Stimulated activated CD8-positive, alpha-beta memory T cell treated with anti-CD3 and anti-CD28 coated beads, Interleukin-4, amount 100 ng/mL, for 1 hour (primary cell): ENCODE measurements at regions not wholly inside any gene's neighbourhood (a gene's known extent, or its start where the extent isn't known, plus 50 kb on each side); places are given as distances from the start of the nearest gene placed in this dataset.
"Not testable (repeated sequence)": the region's sequence is repeated elsewhere in the genome, so short reads cannot be mapped to it uniquely, and the experiment has no call there.

Experiments used
- DNase-seq, 2 donors: peaks; one replicate each; pipeline ENCODE4 v3.0.0-alpha.2; 2020; ENCODE audit warnings: low read depth in 2 of 2, low spot score in 1 of 2

DNA sequence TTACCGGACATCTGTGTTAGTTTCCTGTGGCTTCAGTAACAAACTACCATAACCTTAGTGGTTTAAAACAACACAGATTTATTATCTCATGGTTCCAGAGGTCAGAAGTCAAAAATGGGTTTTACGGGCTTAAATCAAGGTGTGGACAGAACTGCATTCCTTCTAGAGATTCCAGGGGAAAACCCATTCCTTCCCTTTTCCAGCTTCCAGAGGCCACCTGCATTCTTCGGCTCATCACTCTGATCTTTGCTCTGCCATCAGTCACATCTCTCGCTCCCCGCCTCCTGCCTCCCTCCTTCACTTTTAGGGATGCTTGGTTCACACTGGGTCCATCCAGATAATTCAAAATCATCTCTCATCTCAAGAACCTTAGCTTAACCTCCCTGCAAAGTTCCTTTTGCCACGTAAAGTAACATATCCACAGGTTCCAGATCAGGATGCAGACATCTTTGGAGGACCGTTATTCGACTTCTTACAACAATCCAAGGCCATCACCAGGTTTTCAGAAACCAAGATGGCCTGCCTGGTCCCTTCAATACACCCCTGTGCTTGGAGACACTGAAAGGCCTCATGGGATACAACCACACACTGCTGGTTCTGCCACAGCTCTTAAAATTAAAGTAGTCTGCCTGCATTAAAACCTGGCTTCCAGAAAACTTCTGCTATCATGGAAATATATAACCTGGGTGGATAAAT lies 225.9 kb upstream of the MYO3A start:
- DNase-seq = no peak

- no peak for DNase-seq
Observed at GRCh38 chr10:25713894-25714240, 220.2 kb upstream of the MYO3A start.

GRCh38 chr10:25724241-25724640 lies 209.8 kb upstream of the MYO3A start:
- DNase-seq = no peak

DNA sequence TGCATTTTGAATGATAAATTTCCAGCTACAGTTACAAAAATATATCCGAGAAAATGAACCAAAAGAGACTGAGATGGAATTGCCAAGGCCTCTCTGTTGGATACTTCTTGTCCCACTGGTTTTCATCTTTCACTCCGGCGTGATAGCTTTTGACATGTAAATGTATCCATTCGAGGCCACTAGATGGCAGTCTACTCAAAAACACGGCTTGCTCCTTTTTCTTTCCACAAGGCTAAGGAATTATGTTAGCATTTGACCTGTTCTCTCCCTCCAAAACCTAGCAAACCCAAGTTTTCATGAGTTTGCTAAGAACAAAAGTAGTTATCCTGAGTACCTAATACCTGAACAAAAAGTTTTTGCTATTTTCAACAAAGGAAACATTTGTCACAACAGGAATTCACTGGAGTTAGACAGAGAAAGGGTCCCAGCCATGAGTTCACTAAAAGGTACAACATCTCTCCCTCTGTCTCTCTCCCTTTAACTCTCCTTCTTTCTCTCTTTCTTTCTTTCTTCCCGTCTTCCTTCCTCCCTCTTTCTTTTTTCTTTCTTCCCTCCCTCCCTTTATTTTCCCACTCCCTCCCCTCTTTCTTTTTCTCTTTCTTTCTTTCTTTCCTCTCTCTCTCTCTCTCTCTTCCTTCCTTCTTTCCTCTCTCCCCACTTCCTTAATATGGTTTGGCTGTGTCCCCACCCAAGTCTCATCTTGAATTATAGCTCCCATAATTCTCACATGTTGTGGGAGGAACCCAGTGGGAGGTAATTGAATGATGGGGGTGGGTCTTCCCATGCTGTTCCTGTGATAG lies 207.9 kb upstream of the MYO3A start:
- no peak for DNase-seq

DNA sequence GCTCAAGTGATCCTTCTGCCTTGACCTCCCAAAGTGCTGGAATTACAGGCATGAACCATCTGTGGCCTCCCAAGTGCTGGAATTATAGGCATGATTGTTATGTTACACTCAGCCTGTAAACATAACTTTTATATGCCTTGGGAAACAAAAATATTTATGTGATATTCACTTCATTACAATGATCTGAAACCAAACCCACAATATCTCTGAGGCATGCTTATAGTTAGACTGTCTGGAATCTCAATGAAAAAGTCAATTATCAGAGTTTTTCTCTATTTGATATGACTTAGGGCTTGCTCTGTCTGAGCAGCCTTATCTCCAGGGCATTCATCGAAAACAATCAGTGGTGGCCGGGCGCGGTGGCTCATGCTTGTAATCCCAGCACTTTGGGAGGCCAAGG lies 195.3 kb upstream of the MYO3A start:
- DNase-seq = no peak

DNA sequence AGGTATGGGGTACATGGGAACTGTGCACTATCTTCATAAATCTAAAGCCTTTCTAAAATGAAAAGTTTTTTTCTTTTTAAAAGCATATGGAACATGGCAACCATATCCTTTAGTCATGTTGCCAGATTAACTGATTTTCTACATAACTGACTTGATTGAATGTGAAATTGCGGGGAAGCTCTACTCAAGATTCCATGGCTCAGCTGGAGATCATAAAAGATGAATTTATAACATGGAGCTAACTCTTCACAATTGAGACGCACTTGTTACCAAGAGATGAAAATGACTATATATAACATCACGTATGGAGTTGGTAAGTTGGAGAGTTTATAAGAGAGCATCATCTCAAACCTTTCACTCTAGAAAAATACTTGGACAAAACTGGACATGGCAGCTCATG lies 190.2 kb upstream of the MYO3A start:
- DNase-seq = no peak

- no peak for DNase-seq
Observed at GRCh38 chr10:25744574-25744973, 189.5 kb upstream of the MYO3A start.

GRCh38 chr10:25745976-25746375 lies 188.1 kb upstream of the MYO3A start:
- no peak for DNase-seq

DNA sequence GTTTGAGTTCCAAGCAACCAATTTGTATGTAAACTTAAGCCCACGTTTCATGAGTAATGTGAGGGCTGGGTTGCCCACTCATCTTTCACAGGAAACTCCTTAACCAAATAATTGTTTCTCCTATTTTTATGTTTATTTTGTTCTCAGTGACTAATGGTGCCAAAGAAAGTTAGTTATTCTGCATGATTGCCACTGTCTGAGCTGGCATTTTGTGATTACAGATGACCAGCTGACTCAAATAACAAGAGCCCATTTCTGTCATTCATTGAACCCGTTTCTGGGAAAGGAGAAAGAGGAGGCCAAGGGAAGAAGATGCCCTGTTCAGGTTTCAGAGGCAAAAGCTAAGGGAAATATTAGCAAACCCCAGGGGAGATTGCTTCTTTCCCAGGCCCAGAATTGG lies 186.9 kb upstream of the MYO3A start:
- no peak for DNase-seq

- DNase-seq = no peak
Observed at GRCh38 chr10:25748509-25748908, 185.5 kb upstream of the MYO3A start.

DNA sequence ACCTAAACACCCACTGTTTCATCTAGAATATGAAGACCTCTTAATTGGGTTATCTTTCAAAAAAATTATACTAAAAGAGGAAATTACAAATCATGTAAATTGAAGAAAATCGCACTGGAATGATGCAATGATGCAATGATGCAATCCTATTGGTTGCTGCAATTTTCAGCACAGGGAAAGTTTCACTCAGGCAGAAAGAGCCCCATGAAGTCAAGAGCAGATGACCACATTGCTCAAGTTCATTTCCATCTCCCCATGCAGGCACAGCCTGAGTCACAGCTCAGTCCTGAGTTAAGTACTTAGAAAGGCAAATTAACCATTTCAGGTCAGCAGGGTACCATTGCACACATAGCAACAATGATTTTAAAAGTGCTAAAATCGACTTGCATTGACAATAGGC lies 180.3 kb upstream of the MYO3A start:
- no peak for DNase-seq

DNA sequence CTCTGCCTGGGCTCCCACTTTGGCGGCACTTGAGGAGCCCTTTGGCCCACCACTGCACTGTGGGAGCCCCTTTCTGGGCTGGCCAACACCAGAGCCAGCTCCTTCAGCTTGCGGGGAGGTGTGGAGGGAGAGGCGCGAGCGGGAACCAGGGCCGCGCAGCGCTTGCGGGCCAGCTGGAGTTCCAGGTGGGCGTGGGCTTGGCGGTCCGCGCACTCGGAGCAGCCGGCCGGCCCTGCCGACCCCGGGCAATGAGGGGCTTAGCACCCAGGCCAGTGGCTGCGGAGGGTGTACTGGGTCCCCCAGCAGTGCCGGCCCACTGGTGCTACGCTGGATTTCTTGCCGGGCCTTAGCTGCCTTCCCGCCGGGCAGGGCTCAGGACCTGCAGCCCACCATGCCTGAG lies 178.2 kb upstream of the MYO3A start:
- DNase-seq = not testable (repeated sequence)

DNA sequence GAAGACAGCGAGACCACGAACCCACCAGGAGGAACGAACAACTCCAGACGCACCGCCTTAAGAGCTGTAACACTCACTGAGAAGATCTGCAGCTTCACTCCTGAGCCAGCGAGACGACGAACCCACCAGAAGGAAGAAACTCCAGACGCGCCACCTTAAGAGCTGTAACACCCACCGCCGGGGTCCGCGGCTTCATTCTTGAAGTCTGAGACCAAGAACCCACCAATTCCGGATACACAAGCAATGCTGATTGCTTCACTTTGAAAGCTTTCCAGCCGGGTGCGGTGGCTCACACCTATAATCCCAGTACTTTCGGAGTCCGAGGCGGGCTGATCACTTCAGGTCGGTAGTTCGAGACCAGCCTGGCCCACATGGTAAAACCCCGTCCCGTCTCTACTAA lies 177.2 kb upstream of the MYO3A start:
- no peak for DNase-seq

DNA sequence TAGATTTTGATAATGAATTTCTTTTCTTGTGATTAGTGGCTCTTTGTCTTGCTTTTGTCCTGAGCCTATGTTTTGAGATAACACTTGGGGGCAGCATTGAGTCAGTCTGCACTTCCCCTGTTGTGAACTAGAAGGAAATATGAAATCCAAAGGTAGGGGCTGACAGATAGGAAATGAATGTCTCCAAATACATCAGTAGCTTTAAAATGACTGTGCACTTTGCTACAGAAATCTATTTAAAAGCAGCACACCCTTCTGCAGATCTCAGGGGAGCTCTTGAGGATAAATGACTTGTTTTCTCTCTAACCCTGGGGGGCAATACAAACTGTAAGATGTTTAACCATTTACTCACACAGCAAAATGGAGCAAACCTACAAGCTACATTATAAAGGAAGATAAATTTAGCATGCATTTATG lies 176.0 kb upstream of the MYO3A start:
- DNase-seq = no peak

DNA sequence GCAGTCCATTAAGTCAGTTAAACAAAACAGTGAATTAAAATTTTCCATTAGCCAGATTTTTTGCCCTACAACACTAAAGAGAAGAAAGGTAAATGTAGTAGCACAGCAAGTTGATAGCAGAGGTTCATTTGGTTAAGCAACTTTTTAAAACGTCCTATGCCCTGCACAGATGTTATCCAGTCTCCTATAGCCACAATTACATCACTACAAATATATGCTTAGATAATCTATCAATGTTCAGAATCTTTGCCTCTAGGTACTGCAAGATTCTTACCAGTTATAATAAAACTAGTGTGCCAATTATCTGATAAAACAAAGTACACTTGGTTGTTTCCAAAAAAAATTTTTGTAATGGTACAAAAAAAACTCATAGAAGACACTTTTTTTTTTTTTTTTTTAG lies 175.5 kb upstream of the MYO3A start:
- no peak for DNase-seq

DNA sequence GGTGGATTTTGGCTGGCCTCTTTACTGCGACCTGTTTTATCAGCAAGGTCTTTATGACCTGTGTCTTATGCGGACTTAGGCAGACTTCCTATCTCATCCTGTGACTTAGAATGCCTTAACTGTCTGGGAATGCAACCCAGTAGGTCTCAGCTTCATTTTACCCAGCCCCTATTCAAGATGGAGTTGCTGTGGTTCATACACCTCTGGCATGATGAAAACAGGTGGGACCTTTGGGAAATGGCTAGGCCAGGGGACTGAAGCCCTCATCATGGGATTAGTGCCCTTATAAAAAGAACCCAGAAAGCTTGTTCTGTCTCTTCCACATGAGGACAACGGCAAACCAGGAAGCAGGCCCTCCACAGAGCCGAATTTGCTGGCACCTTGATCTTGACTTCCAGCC lies 172.1 kb upstream of the MYO3A start:
- no peak for DNase-seq

- no peak for DNase-seq
Observed at GRCh38 chr10:25766213-25766612, 167.8 kb upstream of the MYO3A start.

DNA sequence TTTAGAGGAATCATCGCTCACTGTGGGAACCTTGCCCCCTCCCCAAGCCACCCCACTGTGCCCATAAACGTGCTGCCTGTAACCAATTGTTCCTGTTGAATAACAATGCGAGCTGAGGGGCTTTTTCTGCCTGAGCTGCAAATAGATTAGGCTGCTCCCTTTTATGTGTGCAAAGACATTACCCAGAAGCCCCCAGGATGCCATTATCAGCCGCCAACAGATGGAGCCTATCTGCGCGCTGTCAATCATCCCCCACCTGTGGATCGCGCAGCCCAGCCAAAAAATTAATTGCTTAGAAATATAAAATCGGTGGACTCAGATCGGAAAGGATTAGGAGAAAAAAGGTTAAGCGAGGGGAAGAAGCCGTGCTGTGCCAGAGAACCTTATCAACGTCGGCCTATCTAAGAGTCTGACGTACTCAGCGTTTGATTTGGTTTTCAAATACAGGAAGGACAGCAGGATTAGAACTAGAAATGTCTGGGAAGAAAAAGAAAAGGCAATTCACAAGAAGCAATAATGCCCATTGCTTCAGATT lies 167.3 kb upstream of the MYO3A start:
- no peak for DNase-seq

- DNase-seq = no peak
Observed at GRCh38 chr10:25768167-25768566, 165.9 kb upstream of the MYO3A start.

- DNase-seq = no peak
Observed at GRCh38 chr10:25778646-25779045, 155.4 kb upstream of the MYO3A start.

- no peak for DNase-seq
Observed at GRCh38 chr10:25786161-25786560, 147.9 kb upstream of the MYO3A start.

DNA sequence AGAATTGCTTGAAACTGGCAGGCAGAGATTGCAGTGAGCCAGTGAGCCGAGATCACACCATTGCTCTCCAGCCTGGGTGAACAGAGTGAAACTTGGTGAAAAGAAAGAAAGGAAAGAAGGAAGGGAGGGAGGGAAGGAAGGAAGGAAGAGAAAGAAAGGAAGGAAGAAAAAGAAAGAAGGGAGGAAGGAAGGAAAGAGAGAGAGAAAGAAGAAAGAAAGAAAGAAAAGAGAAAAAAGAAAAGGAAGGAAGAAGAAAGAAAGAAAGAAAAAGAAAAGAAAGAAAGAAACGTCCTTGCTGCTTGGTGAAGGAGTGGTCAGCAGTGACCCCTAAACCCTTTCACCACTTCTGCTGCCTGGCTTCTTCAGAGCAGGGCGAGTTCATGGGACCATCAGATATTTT lies 147.1 kb upstream of the MYO3A start:
- DNase-seq = no peak
